Ramos (cell line): ENCODE measurements at regions not wholly inside any gene's neighbourhood (a gene's known extent, or its start where the extent isn't known, plus 50 kb on each side); places are given as distances from the start of the nearest gene placed in this dataset.
"Not testable (repeated sequence)": the region's sequence is repeated elsewhere in the genome, so short reads cannot be mapped to it uniquely, and the experiment has no call there.

ENCODE experiments used
- in situ Hi-C: fragments of 300-500 bp; cut with MboI; formaldehyde crosslinking; loops from one replicate; pipeline ENCODE4 v1.14.3; 2022; ENCODE audit warnings: low sequenced_read_pairs; ENCODE audit not compliant: unreplicated experiment

DNA sequence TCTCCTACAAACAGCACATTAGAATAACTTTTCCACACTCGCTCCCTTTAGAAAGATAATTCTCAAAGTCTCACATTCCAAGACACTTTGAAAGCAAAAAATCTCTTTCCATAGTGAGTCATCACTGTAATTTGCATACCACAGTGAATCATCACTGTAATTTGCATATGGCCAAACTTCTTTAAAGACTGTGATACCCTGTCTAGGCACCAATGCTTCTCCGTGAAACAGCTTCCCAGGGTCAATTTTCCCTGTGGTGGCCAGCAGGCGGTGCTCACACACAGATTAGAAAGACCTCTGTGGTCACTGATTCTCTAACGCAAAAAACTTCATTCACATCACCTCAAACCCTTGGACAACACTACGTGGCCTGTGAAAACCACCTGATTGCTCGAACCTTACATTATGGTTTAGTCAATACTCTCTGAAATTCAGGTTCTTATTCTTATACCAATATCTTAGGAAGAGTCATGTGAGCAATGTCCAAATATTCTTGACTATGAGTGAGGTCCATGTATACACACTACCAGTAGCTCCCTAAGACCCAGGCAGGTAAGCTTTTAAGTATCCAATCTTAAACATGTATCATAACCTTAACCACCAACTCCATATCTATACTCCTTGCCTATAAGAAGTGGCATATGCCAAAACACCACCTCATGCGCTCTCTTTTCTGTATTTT is 78.5 kb upstream of the PHACTR1 start:
- in situ Hi-C loops, result no loop called here

DNA sequence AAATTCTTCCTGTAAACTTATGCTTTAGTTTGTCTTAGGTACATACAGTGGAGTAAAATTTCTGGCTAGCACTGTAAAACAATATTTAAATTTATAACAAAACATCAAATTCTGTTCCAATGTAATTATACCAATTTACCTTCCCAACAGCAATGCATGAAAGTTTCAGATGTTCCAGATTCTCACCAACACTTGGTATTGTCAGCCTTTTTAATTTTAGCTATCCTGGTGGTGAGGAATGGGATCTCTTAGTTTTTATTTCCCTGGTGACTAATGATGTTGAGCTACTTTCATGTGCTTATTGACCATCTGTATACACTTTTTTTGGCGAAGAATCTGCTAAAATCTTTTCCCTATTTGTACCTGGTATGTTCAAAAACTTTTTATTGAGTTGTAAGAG is 76.1 kb upstream of the PHACTR1 start:
- in situ Hi-C loops, result no loop called here

DNA sequence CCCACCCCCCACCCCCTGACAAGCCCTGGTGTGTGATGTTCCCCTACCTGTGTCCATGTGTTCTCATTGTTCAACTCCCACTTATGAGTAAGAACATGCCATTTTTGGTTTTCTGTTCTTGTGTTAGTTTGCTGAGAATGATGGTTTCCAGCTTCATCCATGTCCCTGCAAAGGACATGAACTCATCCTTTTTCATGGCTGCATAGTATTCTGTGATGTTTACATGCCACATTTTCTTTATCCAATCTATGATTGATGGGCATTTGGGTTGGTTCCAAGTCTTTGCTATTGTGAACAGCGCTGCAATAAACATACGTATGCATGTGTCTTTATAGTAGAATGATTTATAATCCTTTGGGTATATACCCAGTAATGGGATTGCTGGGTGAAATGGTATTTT is 74.8 kb upstream of the PHACTR1 start:
- in situ Hi-C loops, result not testable (repeated sequence)

DNA sequence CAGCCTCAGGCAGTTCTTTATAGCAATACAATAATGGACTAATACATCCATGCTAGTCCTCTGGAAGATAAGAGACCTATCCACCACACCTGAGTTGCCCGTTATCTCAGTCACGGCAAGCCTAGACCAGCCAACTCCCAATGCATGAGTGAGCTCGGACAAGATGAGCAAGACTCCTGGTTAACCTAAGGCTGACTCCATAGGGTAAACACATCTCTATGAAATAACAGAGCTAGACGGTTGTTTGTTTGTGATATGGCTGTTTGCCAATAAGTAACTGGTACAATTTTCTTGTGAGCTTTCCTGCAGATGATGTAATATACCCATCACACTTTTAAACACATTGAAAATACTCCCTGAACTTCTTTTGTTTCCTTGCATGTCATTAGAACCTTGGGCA is 70.6 kb upstream of the PHACTR1 start:
- in situ Hi-C loops, result no loop called here

DNA sequence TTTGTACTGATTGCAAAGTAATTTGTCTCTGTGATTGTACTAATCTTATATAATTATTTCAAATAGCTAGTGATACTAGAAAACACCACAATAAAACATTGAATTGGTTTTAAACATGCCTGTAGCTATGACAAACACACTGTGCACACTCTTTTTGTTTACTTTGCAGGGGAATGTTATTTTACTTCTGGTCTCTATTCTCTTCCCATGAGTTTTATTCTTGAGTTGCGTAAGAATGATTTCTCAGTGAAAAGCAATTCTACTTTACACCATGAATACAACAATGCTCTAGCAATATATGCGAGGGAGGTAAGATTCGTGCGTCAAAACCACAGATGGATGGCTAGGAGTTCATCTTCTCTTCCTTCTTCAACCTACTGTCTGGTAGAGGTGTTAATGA is 68.4 kb upstream of the PHACTR1 start:
- in situ Hi-C loops, result no loop called here

DNA sequence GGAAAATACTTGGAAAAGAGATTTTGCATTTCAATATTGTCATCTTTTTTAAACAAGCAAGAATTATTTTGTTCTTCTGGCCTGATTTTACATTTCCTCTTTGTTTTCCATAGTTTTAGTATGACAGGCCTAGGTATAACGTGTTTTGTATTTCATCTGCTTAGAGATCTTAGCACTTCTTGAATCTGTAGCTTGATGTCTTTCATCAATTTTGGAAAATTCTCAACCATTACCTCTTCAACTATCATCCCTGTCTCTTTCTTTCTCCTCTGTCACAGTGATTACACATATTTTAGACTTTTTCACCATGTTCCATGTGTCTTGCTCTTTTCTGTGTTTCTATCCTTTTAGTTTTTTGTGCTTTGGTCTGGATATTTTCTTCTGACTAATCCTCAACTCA is 67.2 kb upstream of the PHACTR1 start:
- in situ Hi-C loops, result no loop called here

DNA sequence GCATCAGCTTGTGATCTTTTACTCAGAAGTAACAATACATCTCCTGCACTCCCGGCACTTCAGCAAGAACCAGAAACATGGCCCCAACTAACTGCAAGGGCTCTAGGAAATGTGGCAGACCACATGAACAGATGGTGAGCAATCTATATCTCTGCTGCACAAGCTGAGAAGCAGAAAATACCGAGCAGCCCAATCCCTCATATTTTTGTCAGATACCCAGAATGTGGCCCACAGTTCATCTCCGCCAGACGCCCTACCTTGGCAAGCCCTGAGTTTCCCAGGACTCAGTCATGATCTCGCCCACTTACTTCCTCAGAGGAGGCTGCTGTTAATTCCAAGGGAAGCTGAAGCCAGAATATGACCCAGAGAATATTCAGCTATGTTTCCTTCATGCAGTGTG is 63.1 kb upstream of the PHACTR1 start:
- in situ Hi-C loops, result no loop called here

DNA sequence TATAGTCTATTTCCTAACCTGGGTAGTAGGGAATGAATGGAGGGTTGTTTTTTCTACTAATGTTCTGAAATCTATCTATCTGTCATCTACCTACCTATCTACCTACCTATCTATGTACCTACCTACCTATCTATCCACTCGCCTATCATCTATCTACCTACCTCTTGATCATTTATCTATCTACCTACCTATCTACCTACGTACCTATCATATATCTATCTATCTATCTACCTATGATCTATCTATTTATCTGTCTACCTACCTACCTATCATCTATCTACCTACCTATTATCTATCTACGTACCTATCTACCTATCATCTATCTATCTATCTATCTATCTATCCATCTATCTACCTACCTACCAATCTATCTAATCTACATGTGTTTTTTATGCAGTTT is 62.5 kb upstream of the PHACTR1 start:
- in situ Hi-C loops, result no loop called here

DNA sequence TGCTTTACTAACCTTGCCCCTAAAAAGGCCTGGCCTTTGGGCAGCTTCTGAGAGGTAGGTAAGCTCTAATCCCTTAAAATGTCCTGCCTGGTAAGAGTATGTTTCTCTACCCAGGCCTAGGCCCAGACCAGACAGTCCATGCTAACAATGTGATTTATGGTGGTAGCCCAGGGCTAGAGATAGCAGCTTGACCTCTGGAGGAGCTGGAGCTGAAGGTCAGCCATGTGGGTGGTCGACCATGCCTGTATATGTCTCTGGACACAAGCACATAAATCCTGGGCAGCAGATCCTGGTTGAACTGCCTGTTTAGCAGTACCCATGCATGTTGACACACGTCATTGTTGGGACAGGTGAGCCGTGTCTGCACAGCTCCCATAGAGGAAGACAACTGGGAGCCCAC is 62.1 kb upstream of the PHACTR1 start:
- in situ Hi-C loops, result no loop called here

DNA sequence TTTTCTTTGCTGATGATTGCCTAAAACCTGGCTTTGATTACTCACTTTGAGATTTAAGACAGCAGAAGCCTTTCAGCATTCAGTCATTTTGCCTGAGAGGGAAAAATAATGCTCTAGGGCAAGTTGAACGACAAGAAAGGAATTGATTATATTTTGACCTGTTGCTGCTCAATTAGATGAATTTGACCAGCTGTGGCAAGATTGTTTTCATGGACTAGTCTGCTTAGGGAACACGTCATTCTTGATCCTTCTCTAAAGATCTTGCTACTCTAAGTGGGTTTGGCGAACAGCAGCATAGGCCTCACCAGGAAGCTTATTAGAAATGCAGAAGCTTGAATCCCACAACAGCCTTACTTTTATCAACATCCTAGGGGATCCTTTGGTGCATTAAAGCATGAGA is 59.7 kb upstream of the PHACTR1 start:
- in situ Hi-C loops, result no loop called here

DNA sequence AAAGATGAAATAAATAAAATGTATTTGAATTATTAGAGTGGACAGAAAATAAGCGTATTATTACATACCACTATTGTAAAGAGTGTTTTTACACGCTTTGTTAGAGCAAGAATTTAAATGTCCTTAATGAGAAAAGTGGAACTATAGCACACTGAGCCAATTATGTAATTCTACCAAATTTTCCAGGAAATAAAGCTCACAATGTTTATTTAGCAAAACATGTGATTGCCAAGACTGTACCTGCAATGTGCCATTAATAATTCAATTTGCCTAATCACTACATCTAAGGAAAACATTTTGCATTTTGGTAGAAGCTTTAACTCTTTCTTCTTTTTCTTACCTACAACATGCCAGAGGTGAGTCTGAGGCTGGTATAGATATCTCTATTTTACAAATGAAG is 58.7 kb upstream of the PHACTR1 start:
- in situ Hi-C loops, result no loop called here

DNA sequence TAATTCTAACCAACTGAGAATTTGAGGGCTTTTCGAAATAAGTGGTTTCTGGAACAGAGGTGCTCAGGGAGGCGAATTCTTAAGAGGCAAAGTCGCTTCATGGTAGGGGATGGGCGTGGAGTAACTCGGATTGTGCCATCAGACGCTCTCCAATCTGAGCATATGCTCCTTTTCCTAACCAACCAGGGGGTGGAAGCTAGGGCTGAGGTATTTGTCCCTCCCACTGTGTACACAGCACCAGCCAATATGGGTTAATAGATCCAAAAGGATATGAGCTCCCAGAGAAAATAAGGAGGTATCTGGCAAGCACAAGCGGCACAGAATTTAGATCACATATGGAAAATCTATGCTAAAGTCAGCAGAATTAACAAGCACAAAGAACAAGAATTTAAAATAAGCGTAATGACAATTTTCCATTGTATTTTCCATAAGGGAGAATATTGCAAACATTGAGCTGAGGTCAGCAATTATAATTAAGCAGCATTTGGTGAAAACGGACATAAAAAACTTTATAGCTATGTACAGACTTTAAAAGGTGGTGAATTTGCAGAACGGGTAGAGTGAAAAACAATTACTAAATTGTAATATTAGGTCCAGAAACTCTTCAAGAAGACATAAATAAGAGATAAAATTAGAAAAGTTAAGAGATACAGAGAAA is 55.0 kb upstream of the PHACTR1 start:
- in situ Hi-C loops, result no loop called here
